ENCODE measurements at regions not wholly inside any gene's neighbourhood (a gene's known extent, or its start where the extent isn't known, plus 50 kb on each side); places are given as distances from the start of the nearest gene placed in this dataset.

- TF ChIP-seq CTCF (IDR thresholded peaks at IDR 0.05; ENCODE audit: low read length) (no peak), EZH2 (optimal IDR thresholded peaks at IDR 0.05; ENCODE audit: low read depth, low read length) (no peak)
Measured at GRCh38 chr2:195322324-195322723, 334.7 kb upstream of the SLC39A10 start.
